PC-9 (cell line): ENCODE measurements at regions not wholly inside any gene's neighbourhood (a gene's known extent, or its start where the extent isn't known, plus 50 kb on each side); places are given as distances from the start of the nearest gene placed in this dataset.

Experiments used
- CTCF ChIP-seq: fragments of 200-600 bp; sonication (generic); conservative IDR thresholded peaks from 2 replicates; pipeline ENCODE4 v1.6.1; 2017; ENCODE audit warnings: mixed run types, antibody characterized with exemption, mild to moderate bottlenecking, moderate library complexity
- EZH2 ChIP-seq: fragments of 200-600 bp; sonication (generic); IDR thresholded peaks from 2 replicates; pipeline ENCODE4 v1.8.0; 2017; ENCODE audit warnings: antibody characterized with exemption, low read depth

- no peak for TF ChIP-seq CTCF
- no peak for TF ChIP-seq EZH2
Measured at GRCh38 chr18:66979009-66979408, 375.1 kb upstream of the CDH19 start.
